Neural cell (in vitro differentiated cells): ENCODE measurements at regions not wholly inside any gene's neighbourhood (a gene's known extent, or its start where the extent isn't known, plus 50 kb on each side); places are given as distances from the start of the nearest gene placed in this dataset.

Experiments
- POLR2AphosphoS5 ChIP-seq: IDR thresholded peaks from 2 replicates; pipeline ENCODE4 v1.6.1; 2012
- RAD21 ChIP-seq: fragments of 450-650 bp; conservative IDR thresholded peaks from 2 replicates; pipeline ENCODE4 v1.6.1; 2014; ENCODE audit warnings: antibody characterized with exemption, mild to moderate bottlenecking, moderate library complexity
- TF ChIP-seq, protein P1 (sequence below): fragments of 450-650 bp; IDR thresholded peaks from 2 replicates; pipeline ENCODE4 v1.5.1; 2014; ENCODE audit warnings: antibody characterized with exemption, mild to moderate bottlenecking, moderate library complexity; ENCODE audit not compliant: poor library complexity, severe bottlenecking

DNA sequence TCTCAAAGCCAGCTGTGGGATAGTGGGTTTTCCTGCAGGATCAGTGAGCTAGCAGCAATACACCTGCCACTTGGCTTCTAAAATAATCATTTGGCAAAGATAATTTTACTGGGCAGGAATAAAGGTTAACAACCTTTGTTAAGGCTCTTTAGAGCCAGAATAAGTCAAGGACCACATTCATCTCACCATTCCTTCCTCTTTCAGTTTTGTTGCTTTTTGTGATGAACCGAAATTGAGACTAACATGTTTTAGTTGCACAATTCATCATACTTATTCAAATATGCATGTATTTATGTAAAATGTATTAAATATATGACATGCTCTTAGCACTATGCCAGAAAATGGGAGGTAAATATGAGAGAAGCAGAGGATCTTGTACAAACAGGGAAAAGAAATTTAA lies 824.4 kb upstream of the TYRP1 start:
- TF ChIP-seq, protein P1, sequence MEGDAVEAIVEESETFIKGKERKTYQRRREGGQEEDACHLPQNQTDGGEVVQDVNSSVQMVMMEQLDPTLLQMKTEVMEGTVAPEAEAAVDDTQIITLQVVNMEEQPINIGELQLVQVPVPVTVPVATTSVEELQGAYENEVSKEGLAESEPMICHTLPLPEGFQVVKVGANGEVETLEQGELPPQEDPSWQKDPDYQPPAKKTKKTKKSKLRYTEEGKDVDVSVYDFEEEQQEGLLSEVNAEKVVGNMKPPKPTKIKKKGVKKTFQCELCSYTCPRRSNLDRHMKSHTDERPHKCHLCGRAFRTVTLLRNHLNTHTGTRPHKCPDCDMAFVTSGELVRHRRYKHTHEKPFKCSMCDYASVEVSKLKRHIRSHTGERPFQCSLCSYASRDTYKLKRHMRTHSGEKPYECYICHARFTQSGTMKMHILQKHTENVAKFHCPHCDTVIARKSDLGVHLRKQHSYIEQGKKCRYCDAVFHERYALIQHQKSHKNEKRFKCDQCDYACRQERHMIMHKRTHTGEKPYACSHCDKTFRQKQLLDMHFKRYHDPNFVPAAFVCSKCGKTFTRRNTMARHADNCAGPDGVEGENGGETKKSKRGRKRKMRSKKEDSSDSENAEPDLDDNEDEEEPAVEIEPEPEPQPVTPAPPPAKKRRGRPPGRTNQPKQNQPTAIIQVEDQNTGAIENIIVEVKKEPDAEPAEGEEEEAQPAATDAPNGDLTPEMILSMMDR: no peak
- TF ChIP-seq POLR2AphosphoS5: no peak
- TF ChIP-seq RAD21: no peak
